Ishikawa (cell line): ENCODE measurements at regions not wholly inside any gene's neighbourhood (a gene's known extent, or its start where the extent isn't known, plus 50 kb on each side); places are given as distances from the start of the nearest gene placed in this dataset.

Experiments
- CEBPB ChIP-seq: IDR thresholded peaks from 2 replicates; pipeline ENCODE4 v1.6.1; 2012
- CREB1 ChIP-seq: IDR thresholded peaks from 2 replicates; pipeline ENCODE4 v1.6.1; 2012; ENCODE audit warnings: low read depth
- EGR1 ChIP-seq: IDR thresholded peaks from 2 replicates; pipeline ENCODE4 v1.6.1; 2012
- EP300 ChIP-seq: IDR thresholded peaks from 2 replicates; pipeline ENCODE4 v1.6.1; 2012; ENCODE audit warnings: borderline replicate concordance
- FOXM1 ChIP-seq: IDR thresholded peaks from 2 replicates; pipeline ENCODE4 v1.6.1; 2012; ENCODE audit warnings: low read depth, borderline replicate concordance
- MAX ChIP-seq: IDR thresholded peaks from 2 replicates; pipeline ENCODE4 v1.6.1; 2012
- NFIC ChIP-seq: IDR thresholded peaks from 2 replicates; pipeline ENCODE4 v1.6.1; 2012
- RAD21 ChIP-seq: IDR thresholded peaks from 2 replicates; pipeline ENCODE4 v1.6.1; 2012; ENCODE audit warnings: low read depth
- REST ChIP-seq: IDR thresholded peaks from 2 replicates; pipeline ENCODE4 v1.6.1; 2012; ENCODE audit warnings: low read depth, mild to moderate bottlenecking
- TAF1 ChIP-seq: IDR thresholded peaks from 2 replicates; pipeline ENCODE4 v1.6.1; 2012; ENCODE audit warnings: low read depth, mild to moderate bottlenecking
- TCF12 ChIP-seq: IDR thresholded peaks from 2 replicates; pipeline ENCODE4 v1.6.1; 2012; ENCODE audit warnings: low read depth
- TEAD4 ChIP-seq: IDR thresholded peaks from 2 replicates; pipeline ENCODE4 v1.6.1; 2012
- USF1 ChIP-seq: IDR thresholded peaks from 2 replicates; pipeline ENCODE4 v1.6.1; 2012
- YY1 ChIP-seq: IDR thresholded peaks from 2 replicates; pipeline ENCODE4 v1.6.1; 2012; ENCODE audit warnings: low read depth
- ZBTB7A ChIP-seq: IDR thresholded peaks from 2 replicates; pipeline ENCODE4 v1.6.1; 2012; ENCODE audit warnings: low read depth

GRCh38 chr12:91327889-91328288 lies 145.3 kb upstream of the DCN start:
- TF ChIP-seq ZBTB7A (no peak), YY1 (no peak), TAF1 (no peak), FOXM1 (no peak)

- TF ChIP-seq NFIC (no peak), FOXM1 (no peak), MAX (no peak), TAF1 (no peak), TEAD4 (no peak)
These were observed 144.5 kb upstream of the DCN start for GRCh38 chr12:91327131-91327530.

- TF ChIP-seq RAD21: peak; percentile 49
- no peak for TF ChIP-seq EGR1
These were observed 143.7 kb upstream of the DCN start for GRCh38 chr12:91326058-91327027.

GRCh38 chr12:91320999-91321398 lies 138.4 kb upstream of the DCN start:
- TF ChIP-seq CEBPB: no peak
- TF ChIP-seq RAD21: no peak
- TF ChIP-seq USF1: no peak
- TF ChIP-seq YY1: no peak
- TF ChIP-seq FOXM1: no peak
- TF ChIP-seq EGR1: no peak
- TF ChIP-seq MAX: no peak
- no peak for TF ChIP-seq TEAD4
- no peak for TF ChIP-seq EP300
- no peak for TF ChIP-seq TAF1
- TF ChIP-seq REST: no peak
- no peak for TF ChIP-seq CREB1
- no peak for TF ChIP-seq NFIC
- no peak for TF ChIP-seq TCF12
- no peak for TF ChIP-seq ZBTB7A

- TF ChIP-seq FOXM1: no peak
- TF ChIP-seq REST: no peak
- TF ChIP-seq EP300: no peak
- TF ChIP-seq CEBPB: no peak
- no peak for TF ChIP-seq NFIC
- no peak for TF ChIP-seq EGR1
- TF ChIP-seq YY1: no peak
- no peak for TF ChIP-seq TEAD4
- TF ChIP-seq CREB1: no peak
- TF ChIP-seq TAF1: no peak
- TF ChIP-seq ZBTB7A: no peak
- TF ChIP-seq MAX: no peak
- TF ChIP-seq RAD21: no peak
These were observed 136.6 kb upstream of the DCN start for GRCh38 chr12:91319071-91319760.

- TF ChIP-seq TEAD4 (no peak), YY1 (no peak), NFIC (no peak), ZBTB7A (no peak), MAX (no peak), FOXM1 (no peak)
These were observed 134.7 kb upstream of the DCN start for GRCh38 chr12:91317306-91317705.
